ENCODE measurements at regions not wholly inside any gene's neighbourhood (a gene's known extent, or its start where the extent isn't known, plus 50 kb on each side); places are given as distances from the start of the nearest gene placed in this dataset.

DNA sequence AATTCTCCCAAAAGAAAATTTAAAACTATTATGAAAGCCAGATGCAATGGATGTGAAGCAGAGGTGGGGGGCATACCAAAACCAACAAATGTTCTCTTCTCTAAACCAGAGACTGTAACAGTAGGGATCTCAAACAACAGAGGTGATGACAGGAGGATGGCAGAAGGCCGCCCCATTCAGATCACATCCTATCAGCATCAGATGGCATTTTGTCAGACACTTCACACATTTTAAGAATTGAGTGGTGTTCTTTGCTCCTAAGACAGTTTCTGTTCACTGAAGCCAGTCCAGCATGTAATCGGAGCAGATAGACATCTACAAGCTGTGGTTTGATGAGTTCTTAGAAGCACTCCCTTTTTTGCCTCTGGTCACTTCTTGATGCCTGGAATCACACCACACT, 59.6 kb upstream of the SRRM4 start:
- ATAC-seq (no peak), DNase-seq (ENCODE audit: low spot score) (no peak)
- no peaks in the 10 kb centered on the region for H3K4me1 Mint-ChIP-seq
- H3K4me3 ChIP-seq, result no peak overlapping the region
- no peaks in the 10 kb centered on the region for H3F3A ChIP-seq (replicated peaks; ENCODE audit: low read depth)
- H3K27ac Mint-ChIP-seq, result no peak overlapping the region
- H3K27me3 Mint-ChIP-seq (ENCODE audit: insufficient read depth, low read depth, poor library complexity), result no peaks in the 10 kb centered on the region
- no peaks in the 10 kb centered on the region for H3K36me3 Mint-ChIP-seq (ENCODE audit: low read depth)
- H3K4me3 Mint-ChIP-seq, result no peak overlapping the region
- H3K27me3 ChIP-seq (ENCODE audit: insufficient read depth), result no peaks in the 10 kb centered on the region
- TF ChIP-seq ETS1 (IDR thresholded peaks at IDR 0.05) (no peak), CTCF (conservative IDR thresholded peaks at IDR 0.05; ENCODE audit: low read depth in 2 of 2) (no peak), ZNF114 (CRISPR knock-in tag; IDR thresholded peaks at IDR 0.05) (no peak), REST (IDR thresholded peaks at IDR 0.05; ENCODE audit: unreplicated experiment) (no peak), JUNB (IDR thresholded peaks at IDR 0.05; ENCODE audit: unreplicated experiment) (no peak), STAT1 (IDR thresholded peaks at IDR 0.05; ENCODE audit: unreplicated experiment) (no peak), ZNF331 (CRISPR knock-in tag; IDR thresholded peaks at IDR 0.05; ENCODE audit: low read depth) (no peak), NANOG (IDR thresholded peaks at IDR 0.05; ENCODE audit: borderline replicate concordance) (no peak), EZH2 (IDR thresholded peaks at IDR 0.05; ENCODE audit: low read depth, unreplicated experiment) (no peak), EZH2phosphoT487 (IDR thresholded peaks at IDR 0.05; ENCODE audit: unreplicated experiment) (no peak), CREB1 (CRISPR knock-in tag; IDR thresholded peaks at IDR 0.05; ENCODE audit: low read depth) (no peak), POLR2AphosphoS5 (IDR thresholded peaks at IDR 0.05; ENCODE audit: low read depth) (no peak)
- TF ChIP-seq, protein P1, sequence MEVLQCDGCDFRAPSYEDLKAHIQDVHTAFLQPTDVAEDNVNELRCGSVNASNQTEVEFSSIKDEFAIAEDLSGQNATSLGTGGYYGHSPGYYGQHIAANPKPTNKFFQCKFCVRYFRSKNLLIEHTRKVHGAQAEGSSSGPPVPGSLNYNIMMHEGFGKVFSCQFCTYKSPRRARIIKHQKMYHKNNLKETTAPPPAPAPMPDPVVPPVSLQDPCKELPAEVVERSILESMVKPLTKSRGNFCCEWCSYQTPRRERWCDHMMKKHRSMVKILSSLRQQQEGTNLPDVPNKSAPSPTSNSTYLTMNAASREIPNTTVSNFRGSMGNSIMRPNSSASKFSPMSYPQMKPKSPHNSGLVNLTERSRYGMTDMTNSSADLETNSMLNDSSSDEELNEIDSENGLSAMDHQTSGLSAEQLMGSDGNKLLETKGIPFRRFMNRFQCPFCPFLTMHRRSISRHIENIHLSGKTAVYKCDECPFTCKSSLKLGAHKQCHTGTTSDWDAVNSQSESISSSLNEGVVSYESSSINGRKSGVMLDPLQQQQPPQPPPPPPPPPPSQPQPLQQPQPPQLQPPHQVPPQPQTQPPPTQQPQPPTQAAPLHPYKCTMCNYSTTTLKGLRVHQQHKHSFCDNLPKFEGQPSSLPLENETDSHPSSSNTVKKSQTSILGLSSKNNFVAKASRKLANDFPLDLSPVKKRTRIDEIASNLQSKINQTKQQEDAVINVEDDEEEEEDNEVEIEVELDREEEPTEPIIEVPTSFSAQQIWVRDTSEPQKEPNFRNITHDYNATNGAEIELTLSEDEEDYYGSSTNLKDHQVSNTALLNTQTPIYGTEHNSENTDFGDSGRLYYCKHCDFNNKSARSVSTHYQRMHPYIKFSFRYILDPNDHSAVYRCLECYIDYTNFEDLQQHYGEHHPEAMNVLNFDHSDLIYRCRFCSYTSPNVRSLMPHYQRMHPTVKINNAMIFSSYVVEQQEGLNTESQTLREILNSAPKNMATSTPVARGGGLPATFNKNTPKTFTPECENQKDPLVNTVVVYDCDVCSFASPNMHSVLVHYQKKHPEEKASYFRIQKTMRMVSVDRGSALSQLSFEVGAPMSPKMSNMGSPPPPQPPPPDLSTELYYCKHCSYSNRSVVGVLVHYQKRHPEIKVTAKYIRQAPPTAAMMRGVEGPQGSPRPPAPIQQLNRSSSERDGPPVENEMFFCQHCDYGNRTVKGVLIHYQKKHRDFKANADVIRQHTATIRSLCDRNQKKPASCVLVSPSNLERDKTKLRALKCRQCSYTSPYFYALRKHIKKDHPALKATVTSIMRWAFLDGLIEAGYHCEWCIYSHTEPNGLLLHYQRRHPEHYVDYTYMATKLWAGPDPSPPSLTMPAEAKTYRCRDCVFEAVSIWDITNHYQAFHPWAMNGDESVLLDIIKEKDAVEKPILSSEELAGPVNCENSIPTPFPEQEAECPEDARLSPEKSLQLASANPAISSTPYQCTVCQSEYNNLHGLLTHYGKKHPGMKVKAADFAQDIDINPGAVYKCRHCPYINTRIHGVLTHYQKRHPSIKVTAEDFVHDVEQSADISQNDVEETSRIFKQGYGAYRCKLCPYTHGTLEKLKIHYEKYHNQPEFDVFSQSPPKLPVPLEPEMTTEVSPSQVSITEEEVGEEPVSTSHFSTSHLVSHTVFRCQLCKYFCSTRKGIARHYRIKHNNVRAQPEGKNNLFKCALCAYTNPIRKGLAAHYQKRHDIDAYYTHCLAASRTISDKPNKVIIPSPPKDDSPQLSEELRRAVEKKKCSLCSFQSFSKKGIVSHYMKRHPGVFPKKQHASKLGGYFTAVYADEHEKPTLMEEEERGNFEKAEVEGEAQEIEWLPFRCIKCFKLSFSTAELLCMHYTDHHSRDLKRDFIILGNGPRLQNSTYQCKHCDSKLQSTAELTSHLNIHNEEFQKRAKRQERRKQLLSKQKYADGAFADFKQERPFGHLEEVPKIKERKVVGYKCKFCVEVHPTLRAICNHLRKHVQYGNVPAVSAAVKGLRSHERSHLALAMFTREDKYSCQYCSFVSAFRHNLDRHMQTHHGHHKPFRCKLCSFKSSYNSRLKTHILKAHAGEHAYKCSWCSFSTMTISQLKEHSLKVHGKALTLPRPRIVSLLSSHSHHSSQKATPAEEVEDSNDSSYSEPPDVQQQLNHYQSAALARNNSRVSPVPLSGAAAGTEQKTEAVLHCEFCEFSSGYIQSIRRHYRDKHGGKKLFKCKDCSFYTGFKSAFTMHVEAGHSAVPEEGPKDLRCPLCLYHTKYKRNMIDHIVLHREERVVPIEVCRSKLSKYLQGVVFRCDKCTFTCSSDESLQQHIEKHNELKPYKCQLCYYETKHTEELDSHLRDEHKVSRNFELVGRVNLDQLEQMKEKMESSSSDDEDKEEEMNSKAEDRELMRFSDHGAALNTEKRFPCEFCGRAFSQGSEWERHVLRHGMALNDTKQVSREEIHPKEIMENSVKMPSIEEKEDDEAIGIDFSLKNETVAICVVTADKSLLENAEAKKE (CRISPR knock-in tag; IDR thresholded peaks at IDR 0.05), result no peak
- H2AFZ ChIP-seq, result no peak overlapping the region
- no peak overlapping the region for H3K4me2 ChIP-seq
- no peaks in the 10 kb centered on the region for H3K9me2 ChIP-seq (ENCODE audit: insufficient read depth)
- no peak overlapping the region for H3K27ac ChIP-seq (ENCODE audit: low read depth)
- H3K79me2 ChIP-seq (replicated peaks; ENCODE audit: insufficient read depth), result no peaks in the 10 kb centered on the region
- H4K20me1 ChIP-seq (replicated peaks; ENCODE audit: insufficient read depth), result no peaks in the 10 kb centered on the region
- no peaks in the 10 kb centered on the region for H3K36me3 ChIP-seq (ENCODE audit: insufficient read depth)
- H3K4me1 ChIP-seq (ENCODE audit: insufficient read depth), result no peaks in the 10 kb centered on the region
- H3K9me3 Mint-ChIP-seq, result no peaks in the 10 kb centered on the region

All from GM23338 (cell line).